ENCODE measurements at regions not wholly inside any gene's neighbourhood (a gene's known extent, or its start where the extent isn't known, plus 50 kb on each side); places are given as distances from the start of the nearest gene placed in this dataset.

- TF ChIP-seq PRDM2 (tag by site-specific recombination; IDR thresholded peaks at IDR 0.05; ENCODE audit: borderline replicate concordance) (no peak), ZNF529 (tag by site-specific recombination; IDR thresholded peaks at IDR 0.05; ENCODE audit: insufficient replicate concordance) (no peak)
Measured at GRCh38 chr6:6836609-6837406, 248.3 kb downstream of the LY86 start (continued).

- ChIA-PET CTCF (no interaction called here), POLR2A (no interaction called here)
- Histone ChIP-seq H3K4me1 (ENCODE audit: control insufficient read depth, insufficient read depth, low read length) (peaks cover 8% of the 10 kb centered on the region), H3K36me3 (ENCODE audit: control insufficient read depth in 2 of 2, insufficient read depth in 1 of 2, low read length in 2 of 2) (no peaks in the 10 kb centered on the region), H3K9me3 (ENCODE audit: control insufficient read depth, insufficient read depth, low read depth, low read length) (no peaks in the 10 kb centered on the region), H3K4me3 (ENCODE audit: low read depth, low read length) (no peak overlapping the region), H3K27ac (ENCODE audit: extremely low read depth, low read depth, low read length) (no peak overlapping the region)
- TF ChIP-seq AEBP2 (tag by site-specific recombination; IDR thresholded peaks at IDR 0.05; ENCODE audit: borderline replicate concordance) (no peak), ZNF585B (tag by site-specific recombination; IDR thresholded peaks at IDR 0.05) (no peak), ZNF426 (tag by site-specific recombination; IDR thresholded peaks at IDR 0.05) (no peak), ZIC2 (tag by site-specific recombination; IDR thresholded peaks at IDR 0.05) (no peak), ZNF175 (tag by site-specific recombination; IDR thresholded peaks at IDR 0.05) (no peak), REPIN1 (tag by site-specific recombination; IDR thresholded peaks at IDR 0.05; ENCODE audit: low read depth) (no peak)
Measured at GRCh38 chr6:6837541-6838080, 249.1 kb downstream of the LY86 start.

GRCh38 chr6:6840831-6841291 is 252.3 kb downstream of the LY86 start:
- H3K4me3 ChIP-seq (ENCODE audit: low read depth, low read length) = no peak overlapping the region
- ChIA-PET POLR2A (no interaction called here), CTCF (interaction anchor here (1.3 kb wide), 1 partner anchor 403 kb away, joined by 6 read pairs; no protein-coding TSS in a partner anchor)
- no peak overlapping the region for H3K27ac ChIP-seq (ENCODE audit: extremely low read depth, low read depth, low read length)
- no peaks in the 10 kb centered on the region for H3K36me3 ChIP-seq (ENCODE audit: control insufficient read depth in 2 of 2, insufficient read depth in 1 of 2, low read length in 2 of 2)
- H3K9me3 ChIP-seq (ENCODE audit: control insufficient read depth, insufficient read depth, low read depth, low read length) = no peaks in the 10 kb centered on the region
- no peaks in the 10 kb centered on the region for H3K4me1 ChIP-seq (ENCODE audit: control insufficient read depth, insufficient read depth, low read length)
- TF ChIP-seq SP7 (tag by site-specific recombination; IDR thresholded peaks at IDR 0.05) (no peak), ZFP41 (tag by site-specific recombination; IDR thresholded peaks at IDR 0.05; ENCODE audit: borderline replicate concordance) (no peak), ZBTB26 (tag by site-specific recombination; optimal IDR thresholded peaks at IDR 0.05) (no peak)

Data from HEK293 (cell line).